ENCODE measurements at regions not wholly inside any gene's neighbourhood (a gene's known extent, or its start where the extent isn't known, plus 50 kb on each side); places are given as distances from the start of the nearest gene placed in this dataset.
A peak's percentile ranks its signal among the peaks of the same experiment; 100 is the strongest.

DNA sequence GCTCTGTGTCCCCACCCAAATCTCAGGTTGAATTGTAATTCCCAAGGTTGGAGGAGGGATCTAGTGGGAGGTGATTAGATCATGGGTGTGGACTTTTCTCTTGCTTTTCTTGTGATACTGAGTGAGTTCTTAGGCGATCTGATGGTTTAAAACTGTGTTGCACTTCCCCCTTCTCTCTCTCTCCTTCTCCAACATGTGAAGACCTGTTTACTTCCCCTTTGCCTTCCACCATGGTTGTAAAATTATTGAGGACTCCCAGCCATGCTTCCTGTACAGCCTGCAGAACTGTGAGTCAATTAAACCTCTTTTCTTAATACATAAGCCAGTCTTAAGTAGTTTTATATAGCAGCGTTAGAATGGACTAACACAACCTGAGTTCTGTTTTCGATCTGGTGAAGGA is 738.2 kb downstream of the ARAP2 start:
- no peak for DNase-seq

DNA sequence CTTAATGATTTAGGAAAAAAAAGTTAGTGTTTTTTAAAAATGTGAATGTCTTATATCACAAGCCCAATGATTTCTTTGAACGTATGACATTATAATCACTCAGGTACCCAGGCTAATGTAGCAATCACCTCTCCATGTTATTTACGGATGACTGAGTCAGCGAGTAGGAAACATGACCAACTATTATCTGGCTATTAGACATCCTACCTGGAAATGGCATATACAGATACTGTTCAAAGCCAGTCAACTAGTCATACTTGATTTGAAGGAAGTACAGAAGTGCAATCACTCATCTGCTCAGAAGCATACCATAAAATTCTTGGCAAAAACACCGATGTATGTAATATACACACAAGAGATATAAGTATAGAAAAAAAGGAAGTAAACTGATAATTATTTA is 732.5 kb downstream of the ARAP2 start:
- DNase-seq: no peak

DNA sequence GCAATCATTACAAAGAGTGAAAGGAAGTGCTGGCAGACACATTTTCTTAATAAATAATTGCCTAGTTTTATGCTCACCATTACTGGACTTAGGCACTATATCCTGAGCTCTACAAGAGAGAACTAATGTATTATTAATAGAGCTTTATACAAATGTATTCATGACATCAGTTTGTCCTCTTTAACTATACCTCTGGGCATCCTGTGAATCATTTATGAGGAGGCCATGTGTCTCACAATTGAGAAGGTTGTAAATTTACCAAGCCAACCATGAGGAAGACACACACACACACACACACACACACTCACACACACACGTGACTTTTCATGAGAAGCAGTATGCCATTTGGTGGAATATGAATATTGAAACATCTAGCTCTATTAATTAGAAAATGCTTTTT is 728.2 kb downstream of the ARAP2 start:
- DNase-seq: no peak

DNA sequence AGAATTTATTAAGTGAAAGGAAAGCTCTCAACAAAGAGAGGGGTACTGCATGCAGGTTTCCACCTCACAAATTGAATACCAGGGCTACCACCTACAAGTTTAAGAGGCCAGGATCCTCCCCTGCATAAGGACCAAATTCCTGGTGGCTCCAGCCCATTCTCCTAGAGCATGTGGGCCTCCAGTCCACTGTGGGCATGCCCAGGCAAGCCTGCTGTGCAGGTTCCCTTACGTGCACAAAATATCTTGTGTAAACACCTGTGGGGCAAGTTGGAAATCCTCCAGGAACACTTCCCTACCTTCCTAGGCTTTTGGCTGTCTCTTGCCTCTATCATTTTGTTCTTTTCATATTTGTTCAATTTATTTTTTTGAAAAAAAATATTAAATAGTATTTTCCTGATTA is 724.3 kb downstream of the ARAP2 start:
- peak; percentile 49 for DNase-seq

DNA sequence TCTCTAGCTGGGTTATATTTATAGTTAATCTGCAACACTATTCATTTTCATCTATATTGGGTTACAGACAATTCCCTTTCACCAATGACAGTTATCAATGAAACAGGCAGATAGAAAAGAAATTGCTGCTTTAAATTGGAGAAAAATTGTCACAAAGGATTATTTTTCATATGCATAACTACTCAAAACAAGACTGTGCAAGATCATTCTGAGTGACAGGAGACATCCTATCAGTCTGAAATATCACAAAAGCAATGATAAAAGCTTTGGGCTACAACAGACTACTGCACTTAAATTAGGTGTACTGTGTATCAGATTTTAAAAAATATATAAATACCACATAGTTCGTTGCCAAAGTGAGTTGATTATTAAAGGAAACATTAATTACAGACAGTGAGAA is 722.6 kb downstream of the ARAP2 start:
- DNase-seq: no peak

DNA sequence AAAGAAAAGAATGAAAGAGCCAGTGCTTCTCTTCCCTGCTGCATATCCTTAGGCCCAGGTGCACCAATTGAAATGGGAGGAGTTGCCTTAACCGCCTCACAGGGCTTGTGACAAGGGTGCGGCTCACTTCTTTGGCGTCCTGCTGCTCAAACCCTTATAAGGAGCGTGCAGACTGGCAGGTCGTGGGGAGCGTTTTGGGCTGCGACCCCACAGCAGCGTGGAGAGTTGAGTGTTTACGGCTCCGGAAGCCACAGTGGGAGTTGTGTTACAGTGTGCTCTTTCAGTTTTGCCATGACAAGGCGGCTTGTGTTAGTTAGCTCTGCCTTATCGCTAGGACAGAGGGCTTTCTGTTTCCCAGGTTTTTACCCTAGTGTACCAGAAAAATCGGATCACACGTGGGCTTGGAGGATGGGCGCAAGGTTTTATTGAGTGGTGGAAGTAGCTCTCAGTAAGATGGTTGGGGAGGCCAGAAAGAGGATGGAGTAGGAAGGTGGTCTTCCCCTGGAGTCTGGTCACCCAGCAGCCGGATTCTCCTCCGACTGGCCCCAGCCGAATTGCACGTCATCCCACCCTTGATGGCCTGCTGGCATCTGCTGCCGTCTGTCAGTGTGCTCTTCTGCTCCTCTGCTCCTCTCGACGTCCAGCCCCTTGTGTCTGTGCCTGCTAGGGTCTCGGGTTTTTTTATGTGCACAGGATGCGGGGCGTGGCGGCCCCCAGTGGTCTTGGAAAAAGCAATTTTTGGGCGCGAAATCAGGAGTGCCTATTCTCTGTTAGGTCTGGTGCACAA is 718.9 kb downstream of the ARAP2 start:
- no peak for DNase-seq

DNA sequence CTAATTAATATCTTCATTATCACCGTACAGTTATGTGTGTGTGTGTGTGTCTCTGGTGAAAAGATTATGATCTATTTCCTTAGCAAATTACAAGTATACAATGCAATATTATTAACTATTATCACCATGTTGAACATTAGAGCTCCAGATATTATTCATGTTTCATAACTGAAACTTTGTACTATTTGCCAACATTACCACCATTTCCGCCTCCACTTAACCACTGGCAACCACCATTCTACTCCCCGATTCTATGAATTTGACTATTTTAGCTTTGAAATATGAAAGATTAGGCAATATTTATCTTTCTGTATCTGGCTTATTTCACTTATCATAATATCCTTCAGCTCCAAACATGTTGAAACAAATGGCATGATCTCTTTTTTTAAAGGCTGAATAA is 717.9 kb downstream of the ARAP2 start:
- no peak for DNase-seq

DNA sequence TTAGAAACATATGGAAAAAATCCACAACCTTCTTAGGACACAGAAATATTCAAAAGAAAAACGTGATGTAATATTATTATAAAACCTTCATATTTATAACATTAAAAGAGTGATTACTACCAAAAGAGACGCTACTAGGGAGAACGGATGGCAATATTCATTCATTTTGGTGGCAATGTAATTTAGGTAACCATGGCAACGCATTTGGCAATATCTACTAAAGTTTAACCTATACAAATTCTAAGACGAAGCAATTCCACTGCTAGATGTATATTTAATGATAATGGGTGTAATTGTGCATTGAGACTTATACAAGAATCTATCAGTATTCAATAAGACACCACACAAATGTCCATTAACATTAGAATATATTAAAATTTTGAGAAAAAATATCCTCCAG is 709.4 kb downstream of the ARAP2 start:
- DNase-seq: no peak

DNA sequence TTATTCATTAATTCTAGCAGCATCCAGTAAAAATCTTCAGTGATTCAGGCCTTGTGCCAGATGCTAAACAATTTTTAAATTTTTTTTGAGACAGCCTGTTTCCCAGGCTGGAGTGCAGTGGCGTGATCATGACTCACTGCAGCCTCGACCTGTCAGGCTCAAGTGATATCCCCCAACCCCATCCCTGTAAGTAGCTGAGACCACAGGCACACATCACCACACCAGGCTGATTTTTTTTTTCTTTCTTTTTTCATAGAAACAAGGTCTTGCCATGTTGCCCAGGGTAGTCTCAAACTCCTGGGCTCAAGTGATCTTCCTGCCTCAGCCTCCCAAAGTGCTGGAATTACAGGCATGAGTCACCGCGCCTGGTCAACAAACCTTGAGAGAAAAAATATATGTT is 705.5 kb downstream of the ARAP2 start:
- DNase-seq: no peak

DNA sequence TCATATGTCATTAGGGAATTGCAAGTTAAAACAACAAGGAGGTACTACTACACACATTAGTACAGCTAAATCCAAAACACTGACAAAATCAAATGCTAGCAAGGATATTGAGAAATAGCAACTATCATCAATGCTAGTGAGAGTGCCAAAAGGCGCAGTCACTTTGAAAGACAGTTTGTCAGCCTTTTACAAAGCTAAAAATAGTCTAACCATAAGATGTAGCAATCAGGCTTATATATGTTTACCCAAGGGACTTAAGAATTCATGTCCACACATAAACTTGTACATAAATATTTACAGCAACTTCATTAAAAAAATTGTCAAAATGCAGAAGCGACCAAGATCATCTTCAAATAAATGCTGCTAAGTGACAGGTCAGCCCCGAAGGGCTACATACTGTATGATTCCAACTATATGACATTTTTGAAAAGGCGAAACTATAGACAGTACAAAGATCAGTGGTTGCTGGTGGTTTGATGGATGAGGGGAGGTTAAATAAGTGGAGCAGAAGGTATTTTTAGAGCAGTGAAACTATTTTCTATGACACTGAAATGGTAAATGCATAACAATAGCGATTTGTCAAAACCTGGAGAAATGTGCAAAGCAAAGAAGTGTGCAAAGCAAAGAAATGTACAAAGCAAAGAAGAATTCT is 704.8 kb downstream of the ARAP2 start:
- DNase-seq: no peak

DNA sequence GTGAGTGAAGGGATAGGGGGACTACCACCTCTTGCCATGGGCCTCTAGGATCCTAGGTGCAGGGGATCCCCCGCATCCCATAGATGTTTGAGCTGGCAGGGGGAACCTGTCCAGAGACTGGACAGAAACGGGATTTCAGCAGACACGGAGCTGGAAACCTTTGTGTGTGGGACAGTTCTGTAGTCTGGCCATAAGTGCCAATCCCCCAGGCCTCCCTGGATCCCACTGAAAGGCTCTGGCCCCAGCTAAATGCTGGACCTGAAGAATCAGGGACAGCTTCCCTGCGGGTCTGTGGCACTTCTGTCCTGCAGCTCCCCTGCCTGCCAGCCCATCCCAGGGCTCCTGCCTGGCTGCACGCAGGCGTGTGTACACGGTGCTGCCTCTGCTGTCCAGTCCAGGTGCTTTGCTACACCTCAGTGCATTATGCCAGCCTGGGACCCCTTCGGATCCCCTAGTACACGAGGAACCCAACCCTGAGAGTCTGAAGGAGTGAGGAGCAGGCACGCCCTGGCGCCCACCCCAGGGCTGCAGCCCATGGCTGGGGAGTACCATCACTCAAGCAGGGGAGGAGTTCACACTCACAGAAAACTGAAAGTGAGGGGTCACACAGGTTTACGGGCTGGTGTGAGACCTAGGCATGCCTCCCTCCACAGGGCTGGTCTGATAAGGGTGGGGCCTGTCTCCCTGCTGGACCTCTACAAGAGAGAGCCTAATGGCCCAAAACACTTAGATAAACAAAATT is 703.0 kb downstream of the ARAP2 start:
- DNase-seq: no peak

DNA sequence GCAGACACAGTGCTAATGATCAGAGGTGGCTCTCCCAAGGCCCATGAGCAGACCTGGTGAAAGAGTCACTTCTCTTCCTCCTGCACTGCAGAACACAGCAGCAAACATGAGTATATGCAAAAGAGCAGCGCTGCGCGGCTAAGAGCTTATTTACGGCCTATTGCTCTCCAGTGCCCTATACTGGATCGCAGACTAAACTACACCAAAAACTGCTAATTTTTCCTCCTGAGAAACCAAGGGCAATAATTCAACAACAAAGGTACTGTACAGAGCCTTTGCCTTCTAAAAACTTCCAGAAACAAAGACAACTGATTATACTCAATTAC is 702.5 kb downstream of the ARAP2 start:
- no peak for DNase-seq

DNA sequence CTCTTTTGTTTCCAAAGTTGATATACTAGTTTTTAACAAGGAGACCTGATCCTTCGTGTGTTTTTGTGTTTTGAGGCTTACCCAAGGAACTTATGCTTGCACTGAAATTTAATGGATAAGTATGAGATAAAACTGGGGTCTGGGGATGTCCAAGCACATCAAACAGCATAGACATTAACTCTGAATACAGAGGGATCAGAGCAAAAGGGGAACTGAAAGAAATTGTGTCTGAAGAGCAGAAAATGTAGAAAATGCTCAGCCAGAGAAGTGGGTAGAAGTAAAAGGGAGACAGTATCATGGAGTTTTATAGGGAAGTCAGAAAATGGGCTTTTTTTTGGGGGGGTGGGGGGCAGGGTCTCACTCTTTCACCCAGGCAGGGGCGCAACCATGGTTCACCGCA is 695.4 kb downstream of the ARAP2 start:
- DNase-seq: no peak

DNA sequence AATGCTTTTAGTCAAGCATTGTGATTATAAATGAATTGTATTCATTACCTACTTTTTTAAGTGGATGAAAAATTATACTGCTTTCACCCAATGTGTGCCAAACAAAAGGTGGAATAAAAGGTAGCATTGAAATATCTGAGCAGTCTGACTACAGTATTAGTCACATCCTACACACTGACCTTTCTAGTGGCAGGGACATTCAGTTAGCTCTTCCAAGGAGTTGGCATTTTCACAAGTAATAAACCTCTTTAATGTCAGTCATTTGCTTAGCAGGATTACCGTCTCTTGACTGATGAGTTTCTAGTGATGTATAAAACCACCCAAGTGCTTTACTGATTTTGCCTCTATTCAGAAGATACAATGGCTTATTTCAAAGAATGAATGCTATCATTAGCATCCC is 687.9 kb downstream of the ARAP2 start:
- DNase-seq: no peak

DNA sequence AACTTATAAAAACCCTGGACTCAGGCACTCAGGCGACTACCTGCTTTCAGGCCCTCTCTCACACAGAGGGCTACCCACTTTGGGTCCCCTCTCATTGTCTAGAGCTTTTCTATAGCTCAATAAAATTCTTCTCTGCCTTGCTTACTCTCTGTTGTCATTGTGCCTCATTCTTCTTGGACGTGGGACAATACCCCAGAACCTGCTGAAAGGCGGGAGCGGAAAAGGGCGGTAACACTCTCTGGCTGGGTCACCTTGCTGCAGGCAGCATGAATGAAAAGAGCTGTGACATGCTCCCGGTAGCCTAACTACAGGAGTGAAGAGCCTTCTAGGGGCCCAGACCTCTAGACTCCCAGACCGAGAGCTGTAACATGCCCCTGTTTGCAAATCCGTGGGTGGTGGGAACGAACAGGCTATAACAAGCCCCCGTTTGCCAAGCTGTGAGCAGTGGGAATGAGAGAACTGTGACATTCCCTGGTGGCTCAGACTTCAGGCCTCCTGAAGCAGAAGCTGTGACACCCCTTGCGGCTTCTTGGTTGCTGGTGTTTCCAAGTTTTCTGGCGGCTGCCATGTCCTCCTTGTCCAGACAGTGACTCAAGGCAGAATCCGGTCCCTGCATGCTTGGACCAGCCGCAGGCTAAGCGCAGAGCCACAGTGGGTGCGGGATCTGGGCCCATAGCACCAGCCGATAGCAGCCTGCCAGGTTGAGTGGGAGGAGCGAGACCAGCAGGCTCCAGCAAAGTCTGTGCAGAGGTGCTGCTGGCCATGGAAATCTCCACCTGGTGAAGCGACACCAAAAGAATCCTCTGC is 684.6 kb downstream of the ARAP2 start:
- DNase-seq: no peak

DNA sequence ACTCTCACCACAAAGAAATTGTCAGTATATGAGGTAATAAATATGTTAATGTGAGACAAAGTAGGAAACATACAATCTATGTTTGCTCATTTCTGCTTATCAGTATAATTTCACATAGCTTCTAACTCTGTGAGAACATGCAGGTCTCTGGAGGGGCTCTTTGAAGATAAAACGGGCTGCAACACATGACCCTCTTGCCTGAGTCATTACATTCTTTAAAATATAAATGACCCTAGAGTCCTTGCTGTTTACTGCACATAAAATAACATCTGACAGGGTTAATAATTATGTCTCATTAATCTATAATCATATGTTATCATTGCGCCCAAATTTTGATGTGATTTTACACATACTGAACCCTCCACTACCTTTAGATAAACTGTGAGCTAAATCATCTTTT is 681.5 kb downstream of the ARAP2 start:
- DNase-seq: no peak

DNA sequence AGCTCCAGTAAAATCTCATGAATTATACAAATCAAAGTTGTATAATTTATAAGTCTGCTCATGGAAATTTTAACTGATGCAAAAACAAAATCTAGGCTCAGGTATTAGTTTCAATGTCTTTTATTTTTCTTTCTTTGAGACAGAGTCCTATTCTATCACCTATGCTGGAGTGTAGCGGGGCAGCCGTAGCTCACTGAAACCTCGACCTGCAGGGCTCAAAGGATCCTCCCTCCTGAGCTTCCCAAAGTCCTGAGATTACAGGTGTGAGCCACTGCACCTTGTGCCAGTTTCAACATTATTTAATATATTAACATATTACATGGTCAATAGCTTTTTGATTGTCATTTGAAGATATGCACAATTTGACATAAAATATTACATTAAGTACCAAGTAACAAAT is 678.7 kb downstream of the ARAP2 start:
- no peak for DNase-seq

DNA sequence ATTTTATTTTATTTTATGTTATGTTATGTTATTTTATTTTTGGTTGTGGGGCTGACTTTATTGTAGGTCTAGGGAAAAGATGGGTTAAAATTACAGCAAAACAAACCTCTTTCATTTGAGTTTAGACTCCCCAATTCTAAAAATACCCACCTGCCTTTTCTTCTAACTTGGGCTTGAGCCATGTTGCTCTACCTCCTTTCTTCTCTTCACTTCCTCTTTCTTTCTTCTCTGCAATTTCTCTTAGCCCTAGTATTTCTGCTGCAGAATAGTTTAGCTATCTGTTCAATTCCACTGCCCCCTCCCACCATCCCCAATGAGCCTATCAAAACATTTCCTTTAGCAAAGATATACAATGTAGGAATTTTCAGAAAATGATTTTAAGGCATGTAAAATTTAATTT is 653.3 kb downstream of the ARAP2 start:
- no peak for DNase-seq

DNA sequence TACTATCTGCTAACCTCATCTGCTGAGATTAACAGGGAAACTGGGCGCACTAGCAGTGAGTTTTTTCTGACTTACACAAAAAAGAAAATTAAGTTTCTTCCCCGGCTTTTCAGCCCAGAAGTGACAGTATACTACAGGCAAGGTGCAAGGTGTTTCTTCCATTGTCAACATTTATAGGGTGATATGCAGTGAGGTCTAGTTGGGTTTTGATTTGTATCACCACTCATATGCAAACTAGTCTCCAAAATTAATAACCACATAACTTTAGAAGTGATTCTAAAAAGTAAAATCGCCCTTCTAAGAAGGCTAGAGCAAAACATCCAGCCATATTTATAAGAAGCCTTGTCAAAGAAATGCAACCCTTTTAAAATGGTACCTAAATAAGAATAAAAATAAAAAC is 640.1 kb downstream of the ARAP2 start:
- DNase-seq: no peak

DNA sequence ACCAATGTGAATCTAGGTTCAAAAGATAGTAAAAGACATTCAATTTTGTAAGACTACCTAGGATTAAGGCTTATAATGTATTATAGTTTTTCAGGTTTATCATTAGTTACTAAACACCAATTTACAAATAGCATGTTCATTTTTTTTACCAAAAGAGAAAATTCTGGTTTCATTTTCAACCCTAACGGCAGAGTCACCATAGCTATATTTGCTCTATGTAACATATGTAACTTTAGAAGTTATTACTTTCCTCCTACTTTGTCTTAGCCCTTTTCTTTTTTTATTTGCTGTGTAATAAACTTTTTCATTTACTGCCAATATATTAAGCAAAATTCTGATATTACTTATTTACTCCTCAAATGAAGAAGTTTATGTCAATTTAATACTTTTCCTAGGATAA is 639.6 kb downstream of the ARAP2 start:
- no peak for DNase-seq

DNA sequence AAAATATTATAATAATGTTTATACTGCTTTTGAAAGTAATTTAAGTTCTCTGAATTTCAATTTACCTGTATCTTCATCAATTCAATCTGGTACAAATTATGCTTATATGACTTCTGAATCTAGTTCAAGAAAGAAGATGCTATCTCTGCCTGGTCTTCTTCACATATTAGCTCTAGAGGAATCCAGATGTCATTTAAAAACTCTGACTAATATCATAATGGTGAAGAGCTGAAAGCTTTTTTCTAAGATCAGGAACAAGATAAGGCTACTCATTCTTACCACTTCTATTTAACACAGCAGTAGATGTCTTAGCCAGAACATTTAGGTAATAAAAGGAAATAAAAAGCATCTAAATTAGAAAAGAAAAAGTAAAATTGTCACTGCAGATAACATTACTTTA is 636.1 kb downstream of the ARAP2 start:
- DNase-seq: no peak

DNA sequence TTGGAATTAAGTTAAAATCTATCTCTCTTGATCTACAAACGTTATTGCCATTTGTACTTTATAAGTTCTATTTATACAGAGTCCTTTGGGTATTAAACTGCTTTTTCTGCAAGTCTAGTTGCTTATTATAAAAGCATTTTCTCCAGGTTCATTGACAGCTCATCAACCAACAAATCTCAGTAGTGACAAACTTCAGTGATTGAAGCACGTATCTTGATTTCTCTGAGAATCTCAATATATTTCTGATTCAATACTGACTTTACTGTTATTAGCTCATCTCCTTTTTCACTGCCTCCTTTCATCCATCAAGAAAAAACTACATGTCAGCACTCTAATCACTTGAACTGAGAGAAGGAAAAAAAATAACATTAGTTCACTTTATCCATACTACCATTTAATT is 630.2 kb downstream of the ARAP2 start:
- DNase-seq: no peak

DNA sequence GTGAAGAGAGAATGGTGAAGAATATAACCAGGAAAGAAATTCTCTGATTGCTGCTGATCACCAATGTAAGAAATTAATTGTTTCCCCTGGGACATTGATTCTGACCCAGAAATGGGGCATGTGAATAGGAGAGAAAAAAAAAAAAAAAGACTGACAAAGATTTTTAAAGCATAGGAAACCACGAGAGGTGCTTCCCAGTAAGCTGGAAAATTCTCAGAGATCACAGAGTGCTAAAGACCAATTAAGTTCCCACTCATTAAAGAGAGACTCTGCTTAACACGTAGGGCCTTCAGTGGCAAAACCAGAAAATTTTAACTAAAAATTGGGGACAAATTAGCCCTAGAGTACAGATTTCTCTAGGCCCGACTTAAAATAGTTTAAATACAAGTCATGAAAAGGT is 604.4 kb downstream of the ARAP2 start:
- no peak for DNase-seq

DNA sequence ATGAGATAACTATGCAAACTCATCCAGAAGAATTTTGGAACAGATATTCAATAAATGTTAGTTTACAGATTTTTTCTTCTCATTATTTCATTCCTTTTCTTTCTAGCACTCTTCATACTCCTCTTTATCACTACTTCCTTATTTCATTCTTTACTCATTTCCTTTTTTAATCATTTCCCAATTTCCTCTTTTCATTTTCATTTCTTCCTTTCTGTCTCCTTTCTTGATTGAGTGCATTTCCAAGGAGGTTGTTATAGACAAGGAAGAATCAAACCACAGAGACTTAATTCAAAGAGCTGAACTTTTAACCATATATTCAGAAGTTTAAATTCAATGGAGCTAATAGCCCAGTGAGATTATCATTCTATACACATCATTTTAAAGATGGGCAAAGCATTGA is 600.7 kb downstream of the ARAP2 start:
- DNase-seq: no peak

Measured in COR-L47 (cell line).